Activated CD8-positive, alpha-beta memory T cell treated with anti-CD3 and anti-CD28 coated beads for 36 hours (primary cell): ENCODE measurements at regions not wholly inside any gene's neighbourhood (a gene's known extent, or its start where the extent isn't known, plus 50 kb on each side); places are given as distances from the start of the nearest gene placed in this dataset.

Experiments used
- CTCF ChIA-PET: fragments of 350-600 bp; sonication (Branson Sonifier 250); formaldehyde crosslinking; loops from one replicate; lab custom pipeline; 2021; ENCODE audit warnings: antibody characterized with exemption; lab: Charles Lee
- POLR2A ChIA-PET: fragments of 350-600 bp; sonication (Branson Sonifier 250); formaldehyde crosslinking; loops from one replicate; lab custom pipeline; 2021; ENCODE audit warnings: antibody characterized with exemption; lab: Charles Lee

- CTCF ChIA-PET, result no interaction called here
- POLR2A ChIA-PET, result no interaction called here
Measured at GRCh38 chr3:95029644-95030043, 966.8 kb downstream of the NSUN3 start.

- CTCF ChIA-PET, result no interaction called here
- POLR2A ChIA-PET, result no interaction called here
Measured at GRCh38 chr3:95036526-95037021, 973.7 kb downstream of the NSUN3 start.

- ChIA-PET POLR2A (no interaction called here), CTCF (no interaction called here)
Measured at GRCh38 chr3:95037097-95037496, 974.2 kb downstream of the NSUN3 start.

- ChIA-PET POLR2A (no interaction called here), CTCF (no interaction called here)
Measured at GRCh38 chr3:95037927-95038326, 975.1 kb downstream of the NSUN3 start.

- POLR2A ChIA-PET, result no interaction called here
- CTCF ChIA-PET, result no interaction called here
Measured at GRCh38 chr3:95044101-95044500, 981.2 kb downstream of the NSUN3 start.

- POLR2A ChIA-PET, result no interaction called here
- CTCF ChIA-PET, result no interaction called here
Measured at GRCh38 chr3:95048564-95048963, 985.7 kb downstream of the NSUN3 start.

GRCh38 chr3:95049841-95050240 is 987.0 kb downstream of the NSUN3 start:
- POLR2A ChIA-PET, result no interaction called here
- CTCF ChIA-PET, result no interaction called here

- CTCF ChIA-PET, result no interaction called here
- POLR2A ChIA-PET, result no interaction called here
Measured at GRCh38 chr3:95055288-95055687, 992.4 kb downstream of the NSUN3 start.

- ChIA-PET CTCF (no interaction called here), POLR2A (no interaction called here)
Measured at GRCh38 chr3:95082191-95082590, 1019.3 kb downstream of the NSUN3 start.

GRCh38 chr3:95084738-95085137 is 1021.9 kb downstream of the NSUN3 start:
- POLR2A ChIA-PET, result no interaction called here

GRCh38 chr3:95088464-95088863 is 1025.6 kb downstream of the NSUN3 start:
- ChIA-PET CTCF (no interaction called here), POLR2A (no interaction called here)

More at GRCh38 chr3:95084738-95085137, 1021.9 kb downstream of the NSUN3 start:
- CTCF ChIA-PET, result no interaction called here

GRCh38 chr3:95097493-95097892 is 1034.6 kb downstream of the NSUN3 start:
- ChIA-PET CTCF (no interaction called here), POLR2A (no interaction called here)

- ChIA-PET CTCF (no interaction called here), POLR2A (no interaction called here)
Measured at GRCh38 chr3:95120921-95121320, 1058.1 kb downstream of the NSUN3 start.

- POLR2A ChIA-PET, result no interaction called here
- CTCF ChIA-PET, result no interaction called here
Measured at GRCh38 chr3:95123104-95123503, 1060.2 kb downstream of the NSUN3 start.

- CTCF ChIA-PET, result no interaction called here
- POLR2A ChIA-PET, result no interaction called here
Measured at GRCh38 chr3:95134693-95135413, 1072.0 kb downstream of the NSUN3 start.

GRCh38 chr3:95148107-95148506 is 1085.2 kb downstream of the NSUN3 start:
- CTCF ChIA-PET, result no interaction called here

GRCh38 chr3:95151590-95151989 is 1088.7 kb downstream of the NSUN3 start:
- ChIA-PET POLR2A (no interaction called here), CTCF (no interaction called here)

More at GRCh38 chr3:95148107-95148506, 1085.2 kb downstream of the NSUN3 start:
- POLR2A ChIA-PET, result no interaction called here

- POLR2A ChIA-PET, result no interaction called here
Measured at GRCh38 chr3:95154766-95155165, 1091.9 kb downstream of the NSUN3 start.

GRCh38 chr3:95162794-95163193 is 1099.9 kb downstream of the NSUN3 start:
- ChIA-PET POLR2A (no interaction called here), CTCF (no interaction called here)

More at GRCh38 chr3:95154766-95155165, 1091.9 kb downstream of the NSUN3 start:
- CTCF ChIA-PET, result no interaction called here

GRCh38 chr3:95167748-95168147 is 1104.9 kb downstream of the NSUN3 start:
- ChIA-PET POLR2A (no interaction called here), CTCF (no interaction called here)

- POLR2A ChIA-PET, result no interaction called here
- CTCF ChIA-PET, result no interaction called here
Measured at GRCh38 chr3:95168526-95168925, 1105.7 kb downstream of the NSUN3 start.
